Liver (tissue), 8 donors: ENCODE measurements at regions not wholly inside any gene's neighbourhood (a gene's known extent, or its start where the extent isn't known, plus 50 kb on each side); places are given as distances from the start of the nearest gene placed in this dataset.

Experiments used
- DNase-seq: peaks from one replicate; pipeline ENCODE4 v3.0.0-alpha.2; 2017; ENCODE audit warnings: low spot score
- H3K27ac ChIP-seq, 2 donors: one replicate each; pipeline ENCODE4 v1.7.0; 2013; ENCODE audit warnings: inconsistent platforms in 2 of 2, low read length in 2 of 2, control low read depth in 1 of 2, low read depth in 1 of 2, mild to moderate bottlenecking in 1 of 2
- H3K27me3 ChIP-seq, 4 donors: one replicate each; pipeline versions ENCODE4 v1.6.1 to v1.7.0; 2013; ENCODE audit warnings: low read length in 3 of 4, inconsistent platforms in 1 of 4, mild to moderate bottlenecking in 1 of 4, moderate library complexity in 1 of 4; ENCODE audit not compliant: control insufficient read depth in 4 of 4, insufficient read depth in 4 of 4
- H3K36me3 ChIP-seq, 4 donors: one replicate each; pipeline versions ENCODE4 v1.6.1 to v1.7.0; 2013; ENCODE audit warnings: low read length in 3 of 4, mild to moderate bottlenecking in 3 of 4, low read depth in 1 of 4, moderate library complexity in 1 of 4; ENCODE audit not compliant: control insufficient read depth in 4 of 4, insufficient read depth in 3 of 4
- H3K4me1 ChIP-seq, 4 donors: one replicate each; pipeline versions ENCODE4 v1.6.1 to v1.7.0; 2013; ENCODE audit warnings: low read length in 3 of 4, mild to moderate bottlenecking in 3 of 4, moderate library complexity in 1 of 4; ENCODE audit not compliant: control insufficient read depth in 4 of 4, insufficient read depth in 4 of 4
- H3K4me3 ChIP-seq, 3 donors: one replicate each; pipeline versions ENCODE4 v1.6.1 to v1.7.0; 2013; ENCODE audit warnings: low read length in 3 of 3, control low read depth in 1 of 3, low read depth in 1 of 3, mild to moderate bottlenecking in 1 of 3
- H3K9ac ChIP-seq, 2 donors: one replicate each; pipeline ENCODE4 v1.7.0; 2013; ENCODE audit warnings: low read length in 2 of 2, mild to moderate bottlenecking in 2 of 2, moderate library complexity in 2 of 2, control low read depth in 1 of 2, low read depth in 1 of 2
- H3K9me3 ChIP-seq, 4 donors: one replicate each; pipeline versions ENCODE4 v1.6.1 to v1.7.0; 2013; ENCODE audit warnings: low read length in 3 of 4; ENCODE audit not compliant: control insufficient read depth in 4 of 4
- CTCF ChIP-seq: fragments of 150-350 bp; IDR thresholded peaks from 2 replicates; pipeline ENCODE4 v1.5.1; 2017; ENCODE audit warnings: improper control_type of control experiment, low read depth, low read length; ENCODE audit not compliant: missing input control
- EGR1 ChIP-seq, 2 donors: IDR thresholded peaks; 2 replicates each; pipeline ENCODE4 v1.6.1; 2016 to 2018; ENCODE audit warnings: antibody characterized with exemption in 2 of 2, low read depth in 2 of 2
- FOXA1 ChIP-seq: IDR thresholded peaks from 2 replicates; pipeline ENCODE4 v1.6.1; 2016; ENCODE audit warnings: antibody characterized with exemption
- FOXA2 ChIP-seq: IDR thresholded peaks from 2 replicates; pipeline ENCODE4 v1.6.1; 2016; ENCODE audit warnings: antibody characterized with exemption
- GABPA ChIP-seq, 2 donors: IDR thresholded peaks in 1 of 2; conservative IDR thresholded peaks in 1 of 2; 2 replicates each; pipeline ENCODE4 v1.6.1; 2016; ENCODE audit warnings: antibody characterized with exemption in 2 of 2, mild to moderate bottlenecking in 1 of 2, moderate library complexity in 1 of 2
- JUND ChIP-seq, 2 donors: IDR thresholded peaks; 2 replicates each; pipeline ENCODE4 v1.6.1; 2016; ENCODE audit warnings: antibody characterized with exemption in 2 of 2
- MAX ChIP-seq: IDR thresholded peaks from 2 replicates; pipeline ENCODE4 v1.6.1; 2016; ENCODE audit warnings: antibody characterized with exemption
- NR2F2 ChIP-seq: IDR thresholded peaks from 2 replicates; pipeline ENCODE4 v1.6.1; 2016; ENCODE audit warnings: antibody characterized with exemption
- RAD21 ChIP-seq, 2 donors: IDR thresholded peaks; 2 replicates each; pipeline ENCODE4 v1.6.1; 2016; ENCODE audit warnings: antibody characterized with exemption in 2 of 2, mild to moderate bottlenecking in 2 of 2
- REST ChIP-seq: IDR thresholded peaks from 2 replicates; pipeline ENCODE4 v1.6.1; 2016; ENCODE audit warnings: antibody characterized with exemption, mild to moderate bottlenecking
- SP1 ChIP-seq: IDR thresholded peaks from 2 replicates; pipeline ENCODE4 v1.6.1; 2018; ENCODE audit warnings: antibody characterized with exemption, mild to moderate bottlenecking
- TAF1 ChIP-seq: conservative IDR thresholded peaks from 2 replicates; pipeline ENCODE4 v1.6.1; 2016; ENCODE audit warnings: antibody characterized with exemption, mild to moderate bottlenecking
- WGBS: extraction: QIAGEN DNeasy Blood & Tissue Kit; methylation state at CpG from one replicate; pipeline ENCODE4 v1.1.7; 2013; 5-methylcytosine and 5-hydroxymethylcytosine counted together
- donor health status: healthy.
- donor health status: healthy.
- donor health status: healthy.
- donor health status: healthy.
- donor health status: healthy.

- DNase-seq, result no peak
- H3K36me3 ChIP-seq, result no peaks in the 10 kb centered on the region
- no peaks in the 10 kb centered on the region for H3K9me3 ChIP-seq
- no peaks in the 10 kb centered on the region for H3K27me3 ChIP-seq
- WGBS, result 84% methylated on average over 1 of the region's 1 CpG
- no peak for TF ChIP-seq JUND (IDR thresholded peaks at IDR 0.05)
- no peak for TF ChIP-seq REST
- no peak for TF ChIP-seq CTCF
- TF ChIP-seq MAX, result no peak
- no peak for TF ChIP-seq SP1
- TF ChIP-seq EGR1 (IDR thresholded peaks at IDR 0.05; ENCODE audit: low read depth in 2 of 2), result no peak
- TF ChIP-seq FOXA1, result no peak
- TF ChIP-seq RAD21 (IDR thresholded peaks at IDR 0.05), result no peak
- H3K4me1 ChIP-seq, result no peaks in the 10 kb centered on the region
- no peak overlapping the region for H3K4me3 ChIP-seq
- H3K9ac ChIP-seq, result no peak overlapping the region
- H3K27ac ChIP-seq, result no peak overlapping the region
Measured at GRCh38 chr1:82507011-82507410, 706.3 kb downstream of the ADGRL2 start.

- Histone ChIP-seq H3K9ac (no peak overlapping the region), H3K27ac (no peak overlapping the region), H3K36me3 (no peaks in the 10 kb centered on the region), H3K9me3 (no peaks in the 10 kb centered on the region), H3K4me3 (no peak overlapping the region), H3K4me1 (no peaks in the 10 kb centered on the region), H3K27me3 (no peaks in the 10 kb centered on the region)
- no peak for TF ChIP-seq GABPA (IDR thresholded peaks at IDR 0.05 in 1 of 2, conservative IDR thresholded peaks at IDR 0.05 in 1 of 2)
- no peak for TF ChIP-seq TAF1
- TF ChIP-seq FOXA2, result no peak
- TF ChIP-seq SP1, result no peak
- no peak for TF ChIP-seq EGR1 (IDR thresholded peaks at IDR 0.05; ENCODE audit: low read depth in 2 of 2)
- no peak for TF ChIP-seq JUND (IDR thresholded peaks at IDR 0.05)
- WGBS, result 87% methylated on average over 1 of the region's 1 CpG
- no peak for DNase-seq
Measured at GRCh38 chr1:82503822-82504221, 703.1 kb downstream of the ADGRL2 start.

- Histone ChIP-seq H3K9ac (no peak overlapping the region), H3K36me3 (no peaks in the 10 kb centered on the region), H3K4me3 (no peak overlapping the region), H3K27me3 (no peaks in the 10 kb centered on the region), H3K4me1 (no peaks in the 10 kb centered on the region), H3K9me3 (peaks cover 2 to 16% (median 5%) of the 10 kb centered on the region in 4 donors), H3K27ac (no peak overlapping the region)
- TF ChIP-seq RAD21 (IDR thresholded peaks at IDR 0.05) (no peak), FOXA1 (no peak), TAF1 (no peak), REST (no peak), FOXA2 (no peak), SP1 (no peak), NR2F2 (no peak)
- no peak for DNase-seq
Measured at GRCh38 chr1:82499022-82499421, 698.3 kb downstream of the ADGRL2 start.
